HAP-1 (cell line): ENCODE measurements at regions not wholly inside any gene's neighbourhood (a gene's known extent, or its start where the extent isn't known, plus 50 kb on each side); places are given as distances from the start of the nearest gene placed in this dataset.

ENCODE experiments used
- DNase-seq, 2 experiments: peaks; one replicate each; pipeline ENCODE4 v3.0.0-alpha.2; 2016 to 2020; ENCODE audit warnings: low spot score in 2 of 2
- H3K27me3 ChIP-seq: fragments of 250-450 bp; sonication (Bioruptor Pico); 2 replicates; pipeline ENCODE4 v1.5.1; 2020; ENCODE audit warnings: low read depth, mild to moderate bottlenecking, moderate library complexity
- H3K36me3 ChIP-seq: fragments of 250-450 bp; sonication (Bioruptor Pico); replicated peaks from 2 replicates; pipeline ENCODE4 v1.5.1; 2020; ENCODE audit warnings: mild to moderate bottlenecking
- H3K4me1 ChIP-seq: fragments of 250-450 bp; sonication (Bioruptor Pico); 2 replicates; pipeline ENCODE4 v1.5.1; 2020; ENCODE audit warnings: mild to moderate bottlenecking
- H3K4me3 ChIP-seq: fragments of 250-450 bp; sonication (Bioruptor Pico); 2 replicates; pipeline ENCODE4 v1.5.1; 2020; ENCODE audit warnings: mild to moderate bottlenecking, moderate library complexity
- H3K9me3 ChIP-seq: fragments of 250-450 bp; sonication (Bioruptor Pico); 2 replicates; pipeline ENCODE4 v1.5.1; 2020; ENCODE audit warnings: mild to moderate bottlenecking, moderate library complexity
- in situ Hi-C: fragments of 300-500 bp; cut with MboI; formaldehyde crosslinking; loops from 3 replicates; pipeline ENCODE4 v1.14.3; 2020; ENCODE audit warnings: low sequenced_read_pairs, inconsistent platforms, mixed read lengths

GRCh38 chr1:192713921-192714320 is 78.0 kb downstream of the RGS13 start:
- H3K4me1 ChIP-seq = no peaks in the 10 kb centered on the region; the same call in 1 of the 2 replicates
- DNase-seq = no peak
- H3K36me3 ChIP-seq = no peaks in the 10 kb centered on the region
- H3K4me3 ChIP-seq = no peak overlapping the region
- in situ Hi-C loops = no loop called here
- H3K9me3 ChIP-seq = no peaks in the 10 kb centered on the region
- no peaks in the 10 kb centered on the region for H3K27me3 ChIP-seq

DNA sequence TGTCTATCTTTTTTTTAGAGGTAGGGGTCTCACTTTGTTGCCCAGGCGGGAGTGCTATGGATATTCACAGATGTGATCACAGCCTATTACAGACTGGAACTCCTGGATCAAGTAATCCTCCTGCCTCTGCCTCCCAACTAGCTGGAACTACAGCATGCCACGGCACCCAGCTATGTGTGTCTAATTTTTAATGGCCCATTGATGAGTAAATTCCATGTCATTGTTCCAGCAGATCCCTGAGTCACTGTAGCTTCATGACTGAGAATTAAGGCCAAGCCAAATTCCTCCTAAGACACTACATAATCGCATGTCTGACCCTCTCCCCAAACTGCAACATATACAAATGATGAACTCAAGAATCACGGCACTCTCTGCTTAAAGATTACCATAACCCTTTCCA is 84.2 kb upstream of the RGS2 start:
- Histone ChIP-seq H3K4me1 (peaks cover 4% of the 10 kb centered on the region), H3K27me3 (no peaks in the 10 kb centered on the region), H3K4me3 (no peak overlapping the region), H3K9me3 (no peaks in the 10 kb centered on the region), H3K36me3 (no peaks in the 10 kb centered on the region)
- peak in 1 of 2 experiments; percentile 8 for DNase-seq
- in situ Hi-C loops = no loop called here

DNA sequence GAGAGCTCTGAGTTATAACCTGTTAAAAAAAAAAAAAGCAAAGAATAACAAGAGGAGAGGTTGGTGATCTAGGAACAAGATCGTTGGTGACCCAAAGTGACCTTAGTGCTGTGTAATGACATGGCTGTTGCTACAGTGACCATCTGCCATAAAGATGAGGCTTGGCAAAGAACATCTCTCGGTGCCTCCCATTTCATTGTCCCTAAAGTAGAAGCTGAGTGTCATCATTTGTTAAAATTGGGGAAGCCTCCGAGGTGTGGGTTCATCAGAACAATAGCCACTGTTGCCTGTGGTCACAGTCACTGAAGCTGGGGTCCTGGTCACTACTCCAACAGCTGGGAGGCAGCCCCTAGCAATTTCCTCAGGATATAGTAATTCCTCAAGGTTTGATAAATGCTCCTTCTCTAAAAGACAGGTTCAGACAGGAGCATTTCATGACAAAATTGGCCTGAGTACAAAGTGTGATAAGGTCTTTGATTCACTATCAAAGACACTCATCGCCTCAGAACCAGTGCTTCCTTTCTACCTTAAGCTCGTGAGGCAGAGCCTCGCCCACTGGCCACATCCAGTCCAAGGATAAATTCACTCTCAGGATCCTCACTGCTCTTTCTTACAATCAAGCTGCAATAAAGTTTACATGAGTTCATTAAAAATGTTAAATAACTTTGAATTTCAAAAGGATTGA is 81.9 kb upstream of the RGS2 start:
- Histone ChIP-seq H3K9me3 (no peaks in the 10 kb centered on the region), H3K36me3 (no peaks in the 10 kb centered on the region), H3K4me1 (peaks cover 8% of the 10 kb centered on the region), H3K4me3 (no peak overlapping the region), H3K27me3 (no peaks in the 10 kb centered on the region)
- in situ Hi-C loops = no loop called here
- no peak for DNase-seq

- Histone ChIP-seq H3K9me3 (no peaks in the 10 kb centered on the region), H3K4me3 (no peak overlapping the region), H3K27me3 (no peaks in the 10 kb centered on the region), H3K4me1 (peaks cover 8% of the 10 kb centered on the region), H3K36me3 (no peaks in the 10 kb centered on the region)
- in situ Hi-C loops = no loop called here
- DNase-seq = peak in 1 of 2 experiments; percentile 15
Observed at GRCh38 chr1:192729500-192729899, 79.3 kb upstream of the RGS2 start.

- no peaks in the 10 kb centered on the region for H3K36me3 ChIP-seq
- H3K27me3 ChIP-seq = no peaks in the 10 kb centered on the region
- no peak for DNase-seq
- H3K4me1 ChIP-seq = peaks cover 8% of the 10 kb centered on the region
- in situ Hi-C loops = no loop called here
- H3K9me3 ChIP-seq = no peaks in the 10 kb centered on the region
- H3K4me3 ChIP-seq = no peak overlapping the region
Observed at GRCh38 chr1:192730198-192730597, 78.6 kb upstream of the RGS2 start.

DNA sequence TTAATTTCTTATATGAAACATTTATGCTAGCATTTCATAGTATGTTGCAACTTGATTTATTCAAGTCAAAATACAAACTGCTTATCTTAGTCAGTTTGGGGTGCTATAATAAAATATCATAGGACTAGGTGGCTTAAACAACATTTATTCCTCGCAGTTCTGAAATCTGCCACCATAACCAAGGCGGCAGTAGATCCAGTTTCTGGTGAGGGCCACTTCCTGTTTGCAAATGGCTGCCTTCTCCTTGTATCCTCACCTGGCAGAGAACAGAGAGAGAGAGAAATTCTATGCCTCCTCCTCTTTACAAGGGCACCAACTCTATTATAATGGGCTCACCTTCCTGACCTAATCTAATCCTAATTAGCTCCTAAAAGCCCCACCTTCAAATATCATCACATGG is 76.1 kb upstream of the RGS2 start:
- peak in 1 of 2 experiments; percentile 18 for DNase-seq
- Histone ChIP-seq H3K4me1 (peaks cover 8% of the 10 kb centered on the region), H3K9me3 (no peaks in the 10 kb centered on the region), H3K4me3 (no peak overlapping the region), H3K27me3 (no peaks in the 10 kb centered on the region), H3K36me3 (no peaks in the 10 kb centered on the region)
- in situ Hi-C loops = no loop called here

DNA sequence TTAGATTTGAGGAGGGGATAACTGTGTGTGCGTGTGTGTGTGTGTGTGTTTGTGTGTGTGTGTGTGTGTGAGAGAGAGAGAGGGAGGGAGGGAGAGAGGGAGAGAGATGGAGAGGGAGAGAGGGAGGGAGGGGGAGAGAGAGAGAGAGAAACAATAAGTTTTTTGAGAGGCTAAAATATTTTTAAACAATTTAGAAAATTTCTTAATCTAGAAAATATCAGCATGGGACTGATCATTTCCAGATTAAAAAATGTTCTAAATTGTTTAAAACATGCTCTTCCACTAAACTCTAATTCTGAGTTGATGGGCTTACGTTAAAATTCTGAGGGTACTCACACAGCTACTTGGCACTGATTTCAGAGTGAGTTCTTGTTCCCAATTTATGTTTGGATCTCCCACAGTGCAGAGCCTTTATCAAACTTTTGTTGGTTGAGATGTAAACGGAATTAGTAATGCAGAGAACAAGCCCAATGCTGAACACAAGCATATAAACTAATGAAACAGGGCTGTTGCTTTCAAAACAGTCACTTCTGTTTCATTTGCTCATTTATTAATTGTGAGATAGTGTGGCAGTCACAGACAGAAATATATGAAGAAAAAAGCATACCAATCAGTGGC is 73.4 kb upstream of the RGS2 start:
- no peak overlapping the region for H3K4me3 ChIP-seq
- H3K36me3 ChIP-seq = no peaks in the 10 kb centered on the region
- no peaks in the 10 kb centered on the region for H3K9me3 ChIP-seq
- in situ Hi-C loops = no loop called here
- no peaks in the 10 kb centered on the region for H3K4me1 ChIP-seq
- no peak for DNase-seq
- H3K27me3 ChIP-seq = no peaks in the 10 kb centered on the region

GRCh38 chr1:192737306-192737705 is 71.5 kb upstream of the RGS2 start:
- Histone ChIP-seq H3K27me3 (no peaks in the 10 kb centered on the region), H3K4me3 (no peak overlapping the region), H3K4me1 (no peaks in the 10 kb centered on the region), H3K9me3 (no peaks in the 10 kb centered on the region), H3K36me3 (no peaks in the 10 kb centered on the region)
- DNase-seq = no peak
- in situ Hi-C loops = no loop called here

DNA sequence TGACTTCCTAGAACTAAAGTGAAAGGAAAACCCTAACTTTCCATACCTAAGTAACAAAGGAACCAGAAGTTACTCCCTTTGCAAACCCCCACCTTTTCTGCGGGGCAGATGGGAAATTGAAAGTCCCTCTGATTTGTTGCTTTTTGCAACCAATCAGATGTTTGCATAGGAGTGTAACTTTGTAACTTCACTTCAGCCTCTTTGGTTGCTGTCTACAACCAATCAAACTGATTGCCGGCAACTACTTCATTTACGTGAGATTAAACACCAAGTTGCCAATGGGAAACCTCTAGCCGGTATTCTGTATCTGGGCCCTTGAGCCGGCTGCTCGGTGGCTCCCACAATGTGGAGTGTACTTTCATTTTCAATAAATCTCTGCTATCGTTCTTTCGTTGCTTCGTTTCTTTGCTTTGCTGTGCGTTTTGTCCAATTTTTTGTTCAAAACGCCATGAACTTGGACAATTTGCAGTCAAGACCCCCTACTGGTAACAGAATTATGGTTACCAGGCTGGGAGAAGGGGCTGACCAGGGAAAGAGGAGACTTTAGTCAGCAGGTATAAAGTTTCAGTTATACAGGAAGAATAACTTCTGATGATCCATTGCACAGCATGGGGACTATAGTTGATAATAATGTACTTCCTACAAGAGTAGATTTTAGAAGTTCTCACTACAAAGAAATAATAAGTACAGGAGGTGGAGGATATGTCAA is 69.2 kb upstream of the RGS2 start:
- no peaks in the 10 kb centered on the region for H3K36me3 ChIP-seq
- in situ Hi-C loops = no loop called here
- no peak for DNase-seq
- H3K4me3 ChIP-seq = no peak overlapping the region
- H3K27me3 ChIP-seq = no peaks in the 10 kb centered on the region
- H3K4me1 ChIP-seq = no peaks in the 10 kb centered on the region
- H3K9me3 ChIP-seq = no peaks in the 10 kb centered on the region

DNA sequence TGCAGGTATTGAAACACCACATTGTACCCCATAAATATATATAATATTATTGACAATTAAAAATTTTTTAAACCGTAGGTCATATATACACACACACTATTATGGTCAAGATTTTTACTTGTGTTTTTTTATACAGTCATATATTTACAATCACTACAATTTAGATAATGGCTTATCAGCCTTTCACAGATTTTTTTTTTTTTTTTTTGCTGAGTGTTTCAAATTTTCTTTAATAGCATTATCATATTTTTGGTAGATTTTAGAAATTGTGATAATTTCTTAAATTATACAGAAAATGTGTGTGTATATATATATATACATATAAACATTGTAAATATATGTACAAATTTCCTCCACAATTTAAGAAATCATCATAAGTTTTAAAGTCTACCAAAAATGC is 68.6 kb upstream of the RGS2 start:
- no peak for DNase-seq
- Histone ChIP-seq H3K9me3 (no peaks in the 10 kb centered on the region), H3K4me1 (no peaks in the 10 kb centered on the region), H3K27me3 (no peaks in the 10 kb centered on the region), H3K4me3 (no peak overlapping the region), H3K36me3 (no peaks in the 10 kb centered on the region)
- in situ Hi-C loops = no loop called here

GRCh38 chr1:192741095-192741494 is 67.7 kb upstream of the RGS2 start:
- Histone ChIP-seq H3K4me1 (no peaks in the 10 kb centered on the region), H3K27me3 (no peaks in the 10 kb centered on the region), H3K4me3 (no peak overlapping the region), H3K36me3 (no peaks in the 10 kb centered on the region), H3K9me3 (no peaks in the 10 kb centered on the region)
- in situ Hi-C loops = no loop called here
- DNase-seq = no peak

DNA sequence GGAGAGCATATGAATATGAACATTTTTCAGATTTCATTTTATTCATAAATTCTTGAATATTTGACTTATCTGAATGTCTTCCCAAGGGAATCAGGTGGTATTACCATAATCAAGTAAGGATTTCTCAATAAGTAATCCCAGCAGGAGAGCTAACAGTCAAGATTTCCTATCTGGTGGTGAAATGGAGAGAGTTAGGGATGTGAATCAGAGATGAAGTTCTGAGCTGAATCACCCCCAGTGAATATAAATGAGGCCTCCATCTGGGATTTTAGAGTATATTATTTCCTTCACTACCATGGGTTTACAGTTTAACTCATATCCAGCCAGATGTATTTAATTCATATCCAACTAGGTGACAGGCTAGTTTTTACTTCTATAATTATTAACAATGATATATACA is 61.5 kb upstream of the RGS2 start:
- Histone ChIP-seq H3K27me3 (no peaks in the 10 kb centered on the region), H3K4me1 (peaks cover 8% of the 10 kb centered on the region), H3K36me3 (no peaks in the 10 kb centered on the region), H3K4me3 (no peak overlapping the region), H3K9me3 (no peaks in the 10 kb centered on the region)
- in situ Hi-C loops = no loop called here
- no peak for DNase-seq

DNA sequence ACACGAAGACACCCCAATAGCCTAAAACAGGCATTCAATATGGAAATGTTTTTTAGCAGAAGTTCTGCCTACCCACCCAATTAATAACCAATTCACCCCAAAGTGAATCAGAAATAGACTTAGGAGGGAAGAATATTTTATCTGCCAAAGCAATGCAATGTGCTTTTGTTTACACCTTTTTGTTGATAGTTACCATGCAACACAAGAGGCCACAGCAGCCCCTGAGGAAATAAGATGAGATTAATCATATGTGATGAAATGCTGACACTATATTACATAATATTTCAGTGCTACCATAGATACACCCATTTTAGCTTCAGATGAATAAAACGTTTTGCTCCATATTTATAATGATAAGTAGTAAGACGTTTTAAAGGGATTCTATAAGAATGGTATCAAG is 60.9 kb upstream of the RGS2 start:
- Histone ChIP-seq H3K9me3 (no peaks in the 10 kb centered on the region), H3K36me3 (no peaks in the 10 kb centered on the region), H3K27me3 (no peaks in the 10 kb centered on the region), H3K4me3 (no peak overlapping the region), H3K4me1 (peaks cover 8% of the 10 kb centered on the region)
- no peak for DNase-seq
- in situ Hi-C loops = no loop called here

DNA sequence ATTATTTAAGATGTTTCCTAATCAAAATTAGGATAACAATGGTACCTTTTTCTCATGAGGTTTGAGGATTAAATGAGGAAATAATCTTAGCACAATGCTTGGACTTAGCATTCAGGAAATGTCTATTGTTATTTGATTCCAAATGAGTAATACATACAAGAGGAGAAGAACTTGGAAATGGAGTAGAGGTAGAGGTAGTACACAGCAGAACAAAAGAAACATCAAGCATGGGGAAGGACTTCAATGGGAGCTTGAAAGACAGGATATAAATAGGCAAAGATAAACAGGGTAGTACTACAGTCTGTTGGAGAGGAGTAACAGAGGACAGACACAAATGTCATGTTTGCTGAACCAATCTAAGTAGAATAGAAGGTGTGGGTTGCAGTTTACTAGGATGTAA is 59.5 kb upstream of the RGS2 start:
- in situ Hi-C loops = no loop called here
- Histone ChIP-seq H3K4me3 (no peak overlapping the region), H3K27me3 (no peaks in the 10 kb centered on the region), H3K9me3 (no peaks in the 10 kb centered on the region), H3K4me1 (peaks cover 8% of the 10 kb centered on the region), H3K36me3 (no peaks in the 10 kb centered on the region)
- DNase-seq = peak in 1 of 2 experiments; percentile 91
